Fibroblast of villous mesenchyme (primary cell): ENCODE measurements at regions not wholly inside any gene's neighbourhood (a gene's known extent, or its start where the extent isn't known, plus 50 kb on each side); places are given as distances from the start of the nearest gene placed in this dataset.

Experiments used
- DNase-seq: peaks from one replicate; pipeline ENCODE4 v3.0.0-alpha.2; 2010; ENCODE audit warnings: low read depth
- H3K4me3 ChIP-seq: 2 replicates; pipeline ENCODE4 v1.5.1; 2011; ENCODE audit warnings: low read depth, mild to moderate bottlenecking, low read length
- CTCF ChIP-seq: IDR thresholded peaks from 2 replicates; pipeline ENCODE4 v1.5.1; 2012; ENCODE audit warnings: low read depth, mild to moderate bottlenecking, low read length; ENCODE audit not compliant: insufficient read depth

- H3K4me3 ChIP-seq: no peak overlapping the region
- DNase-seq: no peak
- TF ChIP-seq CTCF: no peak
Observed at GRCh38 chr5:119814655-119815054, 185.3 kb downstream of the FAM170A start.

GRCh38 chr5:119816055-119816454 is 186.7 kb downstream of the FAM170A start:
- no peak for TF ChIP-seq CTCF
- H3K4me3 ChIP-seq: no peak overlapping the region
- no peak for DNase-seq

- no peak for DNase-seq
- no peak overlapping the region for H3K4me3 ChIP-seq
- no peak for TF ChIP-seq CTCF
Observed at GRCh38 chr5:119820016-119820415, 190.7 kb downstream of the FAM170A start.

GRCh38 chr5:119820608-119821007 is 191.2 kb downstream of the FAM170A start:
- H3K4me3 ChIP-seq: no peak overlapping the region
- no peak for TF ChIP-seq CTCF
- no peak for DNase-seq

GRCh38 chr5:119828541-119828940 is 199.2 kb downstream of the FAM170A start:
- no peak overlapping the region for H3K4me3 ChIP-seq
- TF ChIP-seq CTCF: no peak
- peak; percentile 36 for DNase-seq

GRCh38 chr5:119829341-119829740 is 200.0 kb downstream of the FAM170A start:
- DNase-seq: peak; percentile 8
- no peak overlapping the region for H3K4me3 ChIP-seq
- TF ChIP-seq CTCF: no peak

GRCh38 chr5:119833176-119833575 is 203.8 kb downstream of the FAM170A start:
- no peak overlapping the region for H3K4me3 ChIP-seq
- TF ChIP-seq CTCF: no peak
- DNase-seq: no peak
